Neutrophil (primary cell): ENCODE measurements at regions not wholly inside any gene's neighbourhood (a gene's known extent, or its start where the extent isn't known, plus 50 kb on each side); places are given as distances from the start of the nearest gene placed in this dataset.

ENCODE experiments used
- H3K27ac ChIP-seq: fragments of 200-600 bp; sonication (generic); 2 replicates; pipeline ENCODE4 v1.5.1; 2016; ENCODE audit warnings: mild to moderate bottlenecking, moderate library complexity
- H3K27me3 ChIP-seq: fragments of 200-600 bp; sonication (generic); 2 replicates; pipeline ENCODE4 v1.6.0; 2016; ENCODE audit warnings: mild to moderate bottlenecking
- H3K36me3 ChIP-seq: fragments of 200-600 bp; sonication (generic); 2 replicates; pipeline ENCODE4 v1.5.1; 2017
- H3K4me1 ChIP-seq, 2 experiments: fragments of 200-600 bp in 1 of 2; sonication (generic) in 1 of 2; 1 replicate in 1 of 2; 2 replicates in 1 of 2; pipeline versions ENCODE4 v1.5.1 to v1.6.1; 2013 to 2016; ENCODE audit warnings: low read depth in 1 of 2, low read length in 1 of 2, mild to moderate bottlenecking in 1 of 2, moderate library complexity in 1 of 2; ENCODE audit not compliant: control insufficient read depth in 1 of 2, insufficient read depth in 1 of 2
- H3K4me3 ChIP-seq, 2 experiments: fragments of 200-600 bp in 1 of 2; sonication (generic) in 1 of 2; 1 replicate in 1 of 2; 2 replicates in 1 of 2; pipeline ENCODE4 v1.5.1; 2013 to 2016; ENCODE audit warnings: low read depth in 1 of 2, low read length in 1 of 2, mild to moderate bottlenecking in 1 of 2, moderate library complexity in 1 of 2
- H3K9me3 ChIP-seq: fragments of 200-600 bp; sonication (generic); 2 replicates; pipeline ENCODE4 v1.5.1; 2016
- CTCF ChIP-seq: fragments of 200-600 bp; sonication (generic); IDR thresholded peaks from 2 replicates; pipeline ENCODE4 v1.5.1; 2016; ENCODE audit warnings: antibody characterized with exemption

- Histone ChIP-seq H3K4me3 (no peak overlapping the region), H3K36me3 (no peaks in the 10 kb centered on the region), H3K27me3 (no peaks in the 10 kb centered on the region), H3K9me3 (no peaks in the 10 kb centered on the region), H3K27ac (no peak overlapping the region), H3K4me1 (no peaks in the 10 kb centered on the region)
- no peak for TF ChIP-seq CTCF
These were observed 87.2 kb upstream of the CADM1 start for GRCh38 chr11:115591380-115591779.

DNA sequence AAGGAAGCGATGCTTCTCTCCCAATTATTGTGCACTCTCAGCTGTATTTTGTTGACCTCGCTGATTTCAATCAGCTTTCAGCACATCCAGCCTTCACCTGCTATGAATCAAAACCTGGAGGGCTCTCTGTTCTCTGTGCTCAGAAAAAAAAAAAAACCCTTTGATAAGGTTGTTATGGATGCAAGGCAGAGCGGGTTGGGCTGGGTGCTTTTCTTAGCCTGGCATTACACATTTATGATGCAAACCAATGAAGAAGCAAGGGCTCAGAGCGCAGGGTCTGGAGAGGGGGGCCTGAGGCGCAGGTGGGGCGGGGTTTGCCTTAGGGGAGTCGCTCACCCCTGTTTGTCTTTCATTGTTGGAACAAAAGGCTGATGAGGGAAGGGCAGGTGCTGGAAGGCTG is 86.0 kb upstream of the CADM1 start:
- Histone ChIP-seq H3K4me1 (no peaks in the 10 kb centered on the region), H3K27me3 (no peaks in the 10 kb centered on the region), H3K4me3 (no peak overlapping the region), H3K36me3 (no peaks in the 10 kb centered on the region), H3K9me3 (no peaks in the 10 kb centered on the region), H3K27ac (no peak overlapping the region)
- TF ChIP-seq CTCF = no peak

- H3K27me3 ChIP-seq = no peaks in the 10 kb centered on the region
- H3K4me1 ChIP-seq = no peaks in the 10 kb centered on the region
- no peak overlapping the region for H3K4me3 ChIP-seq
- no peak overlapping the region for H3K27ac ChIP-seq
- no peak for TF ChIP-seq CTCF
- no peaks in the 10 kb centered on the region for H3K36me3 ChIP-seq
- H3K9me3 ChIP-seq = no peaks in the 10 kb centered on the region
These were observed 83.6 kb upstream of the CADM1 start for GRCh38 chr11:115587718-115588342.

- no peaks in the 10 kb centered on the region for H3K36me3 ChIP-seq
- no peaks in the 10 kb centered on the region for H3K9me3 ChIP-seq
- no peak overlapping the region for H3K27ac ChIP-seq
- no peak overlapping the region for H3K4me3 ChIP-seq
- TF ChIP-seq CTCF = no peak
- H3K27me3 ChIP-seq = no peaks in the 10 kb centered on the region
- no peaks in the 10 kb centered on the region for H3K4me1 ChIP-seq
These were observed 81.3 kb upstream of the CADM1 start for GRCh38 chr11:115585361-115586024.

GRCh38 chr11:115581871-115582639 is 77.8 kb upstream of the CADM1 start:
- TF ChIP-seq CTCF = no peak
- Histone ChIP-seq H3K9me3 (no peaks in the 10 kb centered on the region), H3K27ac (no peak overlapping the region), H3K4me1 (no peaks in the 10 kb centered on the region), H3K4me3 (no peak overlapping the region), H3K36me3 (no peaks in the 10 kb centered on the region), H3K27me3 (no peaks in the 10 kb centered on the region)
